HG03039 (cell line): ENCODE measurements at regions not wholly inside any gene's neighbourhood (a gene's known extent, or its start where the extent isn't known, plus 50 kb on each side); places are given as distances from the start of the nearest gene placed in this dataset.

Source experiments
- ATAC-seq: cut with Tn5 transposase; IDR thresholded peaks from one replicate; pipeline ENCODE4 v1.9.1; 2021; ENCODE audit warnings: mild to moderate bottlenecking, moderate library complexity; ENCODE audit not compliant: unreplicated experiment

DNA sequence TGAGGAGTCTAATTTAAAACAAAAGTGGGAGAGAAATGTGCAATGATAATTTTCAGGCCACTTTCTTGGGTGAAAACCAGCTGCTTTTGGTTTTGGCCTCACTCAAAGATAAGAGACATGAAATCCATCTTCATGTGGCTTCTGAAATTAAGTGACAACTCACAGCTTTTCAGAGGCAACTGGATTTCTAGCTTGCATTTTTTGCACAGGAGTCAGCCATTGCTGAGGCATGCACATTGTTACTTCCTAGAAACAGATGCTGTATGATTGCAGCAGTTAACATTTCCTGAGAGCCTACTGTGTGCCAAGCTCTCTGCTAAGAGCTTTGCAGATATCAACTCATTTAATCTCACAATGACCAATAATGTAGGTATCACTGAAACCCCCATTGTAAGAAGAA, 562.6 kb downstream of the NR2F1-AS1 start:
- ATAC-seq, result no peak

DNA sequence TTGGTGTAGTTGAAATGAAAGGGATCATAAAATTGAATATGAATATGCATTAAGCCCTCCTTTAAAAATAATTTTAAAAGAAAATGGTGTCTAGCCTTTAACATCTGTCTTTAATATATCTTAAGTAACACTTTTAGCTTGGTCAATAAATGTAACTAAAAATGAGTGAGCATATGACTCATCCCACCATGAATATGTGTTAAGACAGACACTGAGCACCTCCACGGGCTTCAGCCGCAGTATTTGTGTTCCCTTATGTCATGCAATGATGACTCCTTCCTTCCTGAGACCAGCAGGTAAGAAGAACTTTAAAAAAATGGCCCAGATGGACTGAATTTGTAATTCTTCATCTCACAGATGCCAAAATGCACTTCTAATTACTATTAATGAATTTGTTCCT, 563.2 kb downstream of the NR2F1-AS1 start:
- ATAC-seq, result no peak

DNA sequence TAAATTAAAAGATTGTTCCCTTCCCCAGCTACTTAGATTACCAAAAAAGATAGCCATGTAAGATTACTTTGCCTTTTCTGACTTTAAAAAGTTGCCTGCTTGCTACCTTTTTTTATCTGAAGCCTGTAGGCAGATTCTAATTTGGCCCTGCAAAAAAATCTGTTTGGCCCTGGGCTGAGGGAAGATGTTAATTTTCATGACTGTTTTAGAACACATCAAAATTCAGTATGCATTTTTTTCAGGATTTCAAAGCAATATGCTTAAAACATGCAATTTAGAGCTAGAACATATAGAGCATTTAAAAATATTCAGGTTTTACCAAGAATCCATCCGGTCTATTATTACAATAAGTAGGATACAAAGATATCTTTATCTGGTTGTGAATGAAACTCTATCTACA, 563.6 kb downstream of the NR2F1-AS1 start:
- no peak for ATAC-seq

DNA sequence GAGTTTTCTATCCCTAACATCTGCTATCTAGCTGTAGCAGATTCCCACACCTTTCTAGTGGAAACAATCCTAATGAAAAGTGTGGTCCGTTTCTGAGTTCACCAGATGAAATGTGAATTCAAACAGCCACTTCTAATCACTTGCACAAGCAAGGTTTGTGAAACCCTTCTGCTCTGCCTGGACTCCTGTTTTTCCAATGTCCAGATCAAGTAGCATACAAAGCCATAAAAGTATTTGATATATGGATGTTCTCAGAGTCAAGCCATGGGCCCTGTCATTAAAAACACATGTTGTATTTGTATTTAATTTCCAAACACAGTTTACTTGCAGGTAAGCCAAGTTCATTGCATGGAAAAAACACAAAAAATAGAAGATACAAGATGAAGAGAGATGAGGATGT, 570.4 kb downstream of the NR2F1-AS1 start:
- no peak for ATAC-seq

DNA sequence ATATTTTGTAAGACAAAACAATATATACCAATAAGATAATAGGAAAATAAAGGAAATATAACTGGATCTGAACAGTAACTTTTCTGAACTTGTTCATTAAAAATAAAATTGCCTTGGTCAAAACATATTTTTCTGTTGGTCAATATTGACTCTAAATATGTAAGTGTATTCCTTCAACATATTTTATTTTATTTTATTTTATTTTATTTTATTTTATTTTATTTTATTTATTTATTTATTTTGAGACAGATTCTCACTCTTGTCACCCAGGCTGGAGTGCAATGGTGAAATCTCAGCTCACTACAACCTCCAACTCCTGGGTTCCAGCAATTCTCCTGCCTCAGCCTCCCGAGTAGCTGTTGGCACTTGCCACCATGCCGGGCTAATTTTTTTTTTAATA, 571.0 kb downstream of the NR2F1-AS1 start:
- no peak for ATAC-seq

DNA sequence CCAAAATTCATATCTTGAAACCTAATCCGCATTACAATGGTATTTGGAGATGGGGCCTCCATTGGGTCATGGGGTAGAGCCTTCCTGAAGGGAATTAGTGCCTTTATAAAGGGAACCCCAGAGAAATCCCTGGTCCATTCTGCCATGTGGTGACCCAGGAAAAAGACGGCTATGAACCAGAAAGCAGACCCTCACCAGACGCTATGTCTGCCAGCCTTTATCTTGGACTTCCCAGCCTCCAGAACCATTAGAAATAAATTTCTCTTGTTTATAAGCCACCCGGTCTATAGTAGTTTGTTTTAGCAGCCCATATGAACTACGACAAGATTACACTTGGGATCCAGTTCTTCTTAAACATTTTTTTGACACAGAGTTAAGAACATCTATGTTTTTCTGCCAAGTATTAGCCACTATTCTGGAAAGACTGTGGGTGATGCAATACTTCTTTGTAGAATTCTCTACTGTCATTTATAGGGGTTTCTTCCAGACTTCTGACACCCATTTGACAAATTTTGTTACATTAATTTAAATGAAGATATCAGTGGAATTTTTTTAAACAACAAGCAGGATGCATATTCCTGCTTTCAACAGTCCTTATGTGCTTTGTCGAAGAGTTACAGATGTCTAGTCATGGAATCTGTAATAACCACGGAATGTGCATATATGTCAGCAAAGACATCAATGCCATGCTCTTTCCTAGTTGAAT, 572.4 kb downstream of the NR2F1-AS1 start:
- ATAC-seq, result no peak

DNA sequence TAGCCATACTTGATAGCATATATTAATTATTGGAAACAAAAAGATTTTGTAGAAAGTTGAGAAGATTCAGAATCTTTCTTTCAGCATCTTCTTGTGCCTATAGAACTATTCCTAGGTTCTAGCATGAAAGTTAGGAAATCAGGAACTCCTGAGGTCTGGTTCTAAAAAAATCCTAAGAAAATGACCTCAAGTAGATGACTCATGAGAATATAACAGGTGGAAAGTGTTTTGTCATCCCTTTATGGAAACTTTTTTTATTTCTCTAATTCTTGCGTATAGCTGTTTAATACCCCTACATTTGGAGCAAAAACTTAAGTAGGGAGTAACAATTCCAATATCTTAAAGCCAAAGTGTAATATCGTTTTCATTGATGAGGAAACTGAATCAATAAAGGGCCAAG, 574.1 kb downstream of the NR2F1-AS1 start:
- no peak for ATAC-seq

DNA sequence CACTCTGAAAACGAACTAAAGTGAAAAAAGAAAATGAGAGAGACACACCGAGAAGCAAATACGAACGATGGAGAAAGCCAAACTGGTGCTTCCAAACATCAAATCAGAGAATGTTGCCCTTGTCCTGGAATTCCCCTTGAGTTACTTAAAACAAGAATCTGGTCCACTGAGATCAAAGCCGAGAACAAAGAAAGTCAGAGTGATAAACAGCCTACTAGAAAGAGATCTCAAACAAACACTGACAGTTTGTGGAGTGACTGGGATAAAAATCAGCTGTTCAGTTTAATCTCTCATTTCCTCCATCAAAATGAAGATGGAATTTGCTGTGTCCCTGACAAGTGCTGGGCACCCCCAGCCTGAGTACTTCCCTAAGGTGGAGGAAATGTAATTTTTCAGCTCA, 582.6 kb downstream of the NR2F1-AS1 start:
- no peak for ATAC-seq

DNA sequence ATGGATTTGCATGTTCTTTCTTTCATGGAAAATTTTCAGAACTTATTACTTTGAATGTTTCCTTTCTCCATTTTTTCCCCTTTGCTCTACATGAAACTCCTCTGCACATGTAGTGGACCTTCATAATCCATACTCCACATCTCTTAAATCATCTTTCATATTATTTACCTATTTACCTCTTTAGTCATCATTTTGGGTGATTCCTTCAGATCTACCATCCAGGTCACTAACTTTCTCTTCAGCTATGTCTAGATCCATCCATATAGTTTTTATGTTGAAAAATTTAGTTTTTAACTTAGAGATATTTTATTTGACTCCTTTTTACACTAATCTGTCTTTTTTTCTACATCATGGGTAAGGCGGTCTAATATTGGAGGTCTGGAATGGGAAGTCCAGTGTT, 586.6 kb downstream of the NR2F1-AS1 start:
- ATAC-seq, result no peak

DNA sequence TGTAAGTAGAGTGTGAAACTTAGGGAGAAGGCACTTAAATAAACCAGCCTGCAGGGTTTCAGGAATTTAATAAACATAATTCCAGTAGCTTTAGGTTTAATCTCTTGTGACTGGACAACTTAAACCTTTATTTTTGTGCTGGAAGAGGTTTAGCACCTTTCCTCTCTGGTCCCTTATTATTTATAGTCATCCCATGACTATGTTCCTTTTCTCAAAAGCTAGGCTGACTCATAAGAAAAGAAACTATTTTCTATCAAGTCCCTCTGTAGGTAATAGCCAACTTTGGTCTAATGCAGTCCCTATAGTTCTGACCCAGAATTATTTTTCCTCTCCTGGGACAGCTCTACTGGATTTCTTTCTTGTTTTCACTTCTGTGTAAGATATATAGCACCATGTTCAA, 588.9 kb downstream of the NR2F1-AS1 start:
- ATAC-seq, result no peak

DNA sequence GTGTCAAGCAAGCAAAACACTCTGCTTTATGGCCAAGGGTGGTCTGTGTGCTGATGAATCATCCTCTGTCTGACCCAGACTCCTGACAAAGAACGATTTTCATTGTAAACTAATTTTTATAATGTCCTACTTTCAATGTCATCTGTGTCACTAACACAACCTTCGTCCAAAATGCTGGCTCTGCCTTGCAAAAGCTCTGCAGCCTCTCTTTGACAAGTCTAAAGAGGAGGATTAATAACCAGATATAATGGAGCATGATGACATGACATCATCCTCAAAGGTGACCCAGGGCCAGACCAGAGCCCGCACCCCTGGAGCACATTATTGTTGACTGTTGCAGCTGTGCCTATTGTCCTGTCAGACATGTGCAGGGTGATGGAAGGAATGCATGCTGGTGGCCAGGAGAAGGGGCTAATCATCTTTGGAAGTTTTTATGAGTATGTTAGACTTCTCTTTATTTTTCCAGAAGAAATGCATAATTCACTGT, 589.4 kb downstream of the NR2F1-AS1 start:
- ATAC-seq, result no peak

DNA sequence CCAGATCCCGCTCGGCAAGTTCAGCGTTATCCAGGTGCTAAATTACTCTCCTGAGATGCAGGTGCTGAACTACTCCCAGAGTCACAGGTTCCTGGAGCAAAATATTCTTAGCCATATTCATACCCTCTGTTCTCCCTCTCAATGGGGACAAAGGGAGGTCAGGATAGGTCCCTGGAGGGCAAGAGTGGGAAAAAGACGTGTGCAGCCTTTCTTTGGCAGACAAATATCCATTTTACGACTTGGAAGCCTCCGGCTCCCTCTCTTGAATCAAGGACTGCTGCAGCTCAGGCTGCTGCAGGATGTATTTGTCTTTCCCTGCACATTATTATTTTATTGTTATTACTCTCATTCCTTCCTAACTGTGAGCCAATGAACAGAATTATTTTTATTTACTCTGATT, 590.2 kb downstream of the NR2F1-AS1 start:
- ATAC-seq, result no peak

DNA sequence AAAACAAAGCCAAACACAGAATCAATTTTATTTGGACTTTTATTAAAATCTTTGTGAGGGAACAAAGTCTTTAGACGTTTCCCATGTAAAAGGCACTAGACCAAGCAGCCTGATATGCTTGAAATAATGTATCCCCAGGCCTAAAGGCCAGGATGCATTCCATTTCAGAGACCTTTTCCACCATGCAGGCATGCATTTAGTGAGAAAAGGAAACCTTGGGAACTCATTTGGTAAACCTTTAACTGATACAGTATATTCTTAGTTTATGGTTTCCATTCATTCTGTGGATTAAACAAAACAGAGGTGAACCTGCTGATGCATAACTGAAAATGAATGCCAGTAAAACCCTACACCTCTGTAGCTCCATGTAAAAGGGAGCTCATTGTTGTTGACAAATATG, 600.0 kb downstream of the NR2F1-AS1 start:
- ATAC-seq, result no peak

DNA sequence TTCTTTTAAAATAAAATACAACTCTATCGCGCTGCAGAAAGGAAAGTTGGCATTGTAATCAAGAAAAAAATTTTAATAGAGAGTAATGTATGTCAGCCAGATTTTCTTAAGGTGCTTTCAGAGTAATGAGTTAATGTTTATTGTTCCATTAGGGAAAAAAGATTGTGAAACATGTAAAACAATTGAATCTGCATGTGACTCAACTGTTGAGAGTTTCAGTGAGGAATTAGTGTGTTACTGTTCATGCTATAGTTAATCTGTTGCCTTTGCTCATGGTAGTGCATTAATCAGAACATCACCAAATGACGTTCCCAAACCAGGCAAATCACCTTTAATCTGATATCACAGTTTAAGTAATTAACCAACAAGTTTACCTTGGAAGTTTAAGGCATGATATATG, 600.5 kb downstream of the NR2F1-AS1 start:
- no peak for ATAC-seq

DNA sequence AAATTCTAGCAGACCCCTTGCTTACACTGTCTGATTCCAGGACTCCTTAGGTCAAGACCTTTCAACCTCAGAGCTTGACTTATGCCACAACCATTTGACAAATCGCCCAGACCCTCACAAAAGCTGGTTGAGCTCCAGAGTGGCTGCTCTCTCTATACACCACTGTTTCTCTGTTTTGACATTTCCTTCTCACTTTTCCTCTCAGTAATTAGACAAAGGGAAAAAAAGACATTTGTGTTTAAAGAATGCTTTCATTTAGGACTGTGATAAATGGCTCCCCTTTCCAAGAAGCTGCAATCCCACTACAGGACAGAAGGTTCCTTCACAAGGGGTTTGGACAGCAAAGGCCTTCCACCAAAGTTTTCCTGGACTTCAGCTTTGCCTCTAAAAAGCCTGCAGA, 601.3 kb downstream of the NR2F1-AS1 start:
- no peak for ATAC-seq

DNA sequence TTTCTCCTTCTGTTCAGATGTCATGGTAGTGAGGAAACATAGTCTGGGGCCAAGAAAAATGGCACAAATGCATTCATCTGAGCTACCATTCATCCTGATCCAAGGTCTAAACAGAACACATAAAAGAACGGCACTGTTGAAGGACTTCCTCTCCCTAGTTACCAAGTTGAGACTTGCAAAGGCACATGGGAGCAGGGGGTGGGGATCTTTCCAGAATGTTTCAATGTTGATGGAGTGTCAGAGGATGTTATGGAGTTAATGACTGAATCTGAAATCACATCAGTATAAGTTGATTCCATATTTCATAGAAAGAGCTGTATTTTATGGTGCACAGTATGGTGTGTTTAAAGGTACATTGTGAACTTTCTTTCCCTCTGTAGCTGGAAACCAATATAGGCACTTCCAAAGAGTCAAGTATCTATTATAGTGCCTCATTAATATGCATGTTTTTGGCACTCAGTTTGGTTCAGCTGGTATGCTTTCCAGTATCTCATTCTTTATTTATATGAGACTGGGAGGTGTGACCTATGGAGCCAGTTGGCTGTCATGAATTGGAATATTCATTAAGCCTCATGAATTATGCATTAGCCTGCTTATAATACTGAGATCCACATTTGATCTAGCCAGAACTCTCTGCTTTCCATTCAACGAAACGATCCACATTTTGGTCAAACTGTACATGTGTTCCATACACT, 603.0 kb downstream of the NR2F1-AS1 start:
- no peak for ATAC-seq

DNA sequence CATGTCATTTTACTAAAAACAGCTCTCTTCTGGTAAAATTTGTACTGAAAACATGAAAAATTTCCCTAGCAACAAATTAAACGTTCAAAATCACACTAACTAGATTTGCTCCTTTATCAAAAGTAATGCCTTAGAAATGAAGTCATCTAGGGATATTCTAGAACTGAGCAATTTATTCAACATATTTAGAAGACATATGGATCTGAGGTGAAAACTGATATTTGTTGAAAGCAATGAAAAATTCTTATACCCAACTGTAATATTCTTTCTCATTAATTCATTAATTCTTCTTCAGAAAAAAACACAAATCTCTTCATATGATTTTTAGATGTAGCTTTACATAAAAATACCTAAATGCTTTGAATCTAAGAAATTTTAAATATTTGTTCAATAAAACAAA, 604.9 kb downstream of the NR2F1-AS1 start:
- ATAC-seq, result no peak

DNA sequence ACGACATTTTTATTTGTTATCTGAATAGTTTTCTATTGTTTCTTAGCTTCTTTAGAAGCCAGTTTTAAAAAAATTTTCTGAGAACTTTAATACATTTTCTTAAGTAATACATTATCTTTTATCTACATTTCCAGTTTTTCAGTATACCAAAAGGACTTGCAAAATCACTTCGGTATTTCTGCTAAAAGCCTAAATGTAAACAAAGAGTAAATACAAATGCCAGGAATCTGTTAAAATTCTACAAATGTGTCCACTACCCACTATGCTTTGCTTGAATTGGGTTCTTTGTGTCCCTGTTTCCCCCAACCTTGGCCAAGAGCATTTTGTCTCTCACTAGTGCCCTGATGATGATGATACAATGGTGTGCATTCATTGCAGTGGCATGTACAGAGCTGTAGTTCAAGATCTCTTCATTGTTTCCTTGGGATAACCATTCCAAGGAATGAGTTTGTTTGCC, 611.2 kb downstream of the NR2F1-AS1 start:
- ATAC-seq, result no peak

DNA sequence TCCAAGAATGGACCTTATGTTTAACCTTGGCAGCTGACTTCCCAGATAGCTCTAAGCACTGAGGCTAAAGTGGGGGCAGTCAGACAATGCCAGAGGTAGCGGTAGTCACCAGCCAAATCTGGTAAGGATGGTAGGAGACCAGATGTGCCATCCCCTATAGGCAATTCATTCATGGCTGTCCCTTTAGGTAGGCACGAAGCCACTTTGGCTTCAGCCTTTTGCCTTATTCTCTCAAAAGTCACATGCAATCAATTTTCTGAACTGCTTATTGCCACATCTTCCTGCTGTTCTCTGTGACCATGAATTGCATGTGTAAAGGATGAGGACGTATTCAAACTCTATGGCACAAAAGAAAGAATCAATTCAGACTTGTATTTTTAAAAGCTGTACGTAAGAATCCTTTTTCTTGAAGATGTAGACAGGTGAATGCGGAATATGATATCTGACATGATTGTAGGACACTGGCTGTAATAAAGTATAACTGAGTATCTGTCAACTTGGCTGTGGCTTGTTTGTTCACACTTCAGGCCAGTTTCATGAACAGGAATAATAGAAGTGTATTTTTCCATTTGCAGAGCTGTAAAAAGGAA, 611.7 kb downstream of the NR2F1-AS1 start:
- no peak for ATAC-seq

DNA sequence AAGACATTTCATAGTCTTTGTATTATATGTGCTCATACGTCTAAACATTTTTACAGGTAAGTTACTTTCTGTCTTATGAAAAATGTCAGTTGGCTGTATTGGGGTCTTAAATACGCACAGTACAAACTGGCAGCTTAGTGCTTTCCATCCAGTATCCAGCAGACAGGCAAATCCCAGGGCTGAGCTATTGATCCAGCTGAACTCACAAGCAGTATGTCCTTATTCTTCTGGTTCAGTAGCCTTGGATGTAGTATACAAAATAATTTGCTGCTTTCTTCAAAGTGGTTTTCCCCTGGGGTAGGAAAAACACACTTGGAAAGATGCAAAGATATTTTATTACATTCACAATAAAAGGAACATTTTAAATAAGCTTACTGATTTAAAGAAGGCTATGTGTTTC, 617.2 kb downstream of the NR2F1-AS1 start:
- ATAC-seq, result no peak

DNA sequence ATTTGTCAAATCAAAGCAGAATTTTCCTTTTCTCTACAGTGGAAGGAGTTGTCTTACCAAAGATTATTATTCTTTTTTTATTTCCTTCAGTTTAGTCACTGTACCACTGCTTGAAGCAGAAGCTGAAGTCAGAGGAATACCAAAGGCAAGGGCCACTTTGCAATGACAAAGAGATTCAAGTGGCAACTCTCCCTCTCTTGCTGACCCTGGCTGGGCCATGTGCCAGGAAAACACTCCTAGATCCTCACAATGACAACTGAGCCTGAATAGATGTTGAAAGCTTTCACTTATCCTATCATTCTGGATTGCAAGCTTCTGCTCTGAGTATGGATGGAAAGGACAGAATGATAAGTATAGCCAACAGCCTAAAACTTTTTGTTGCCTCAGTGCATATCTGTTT, 618.3 kb downstream of the NR2F1-AS1 start:
- no peak for ATAC-seq

DNA sequence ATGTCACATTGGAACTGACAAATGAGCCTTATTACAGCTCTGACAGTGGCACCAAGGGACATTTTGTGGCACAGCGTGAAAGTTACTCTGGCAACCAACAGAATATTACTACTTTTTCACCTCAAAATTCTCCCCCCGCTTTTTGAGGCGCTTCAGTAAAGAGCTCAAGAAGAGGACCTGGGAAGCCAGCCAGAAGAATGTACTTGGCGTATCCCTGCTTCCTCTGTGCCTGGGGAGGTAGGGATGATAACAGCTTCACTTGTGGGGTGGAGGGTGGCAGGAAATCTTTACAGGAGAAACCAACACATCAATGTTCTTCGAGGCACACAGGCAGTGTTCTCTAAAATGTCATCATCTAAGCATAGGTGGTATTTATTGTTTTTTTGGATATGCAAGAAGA, 624.1 kb downstream of the NR2F1-AS1 start:
- no peak for ATAC-seq
